ENCODE measurements at regions not wholly inside any gene's neighbourhood (a gene's known extent, or its start where the extent isn't known, plus 50 kb on each side); places are given as distances from the start of the nearest gene placed in this dataset.

DNA sequence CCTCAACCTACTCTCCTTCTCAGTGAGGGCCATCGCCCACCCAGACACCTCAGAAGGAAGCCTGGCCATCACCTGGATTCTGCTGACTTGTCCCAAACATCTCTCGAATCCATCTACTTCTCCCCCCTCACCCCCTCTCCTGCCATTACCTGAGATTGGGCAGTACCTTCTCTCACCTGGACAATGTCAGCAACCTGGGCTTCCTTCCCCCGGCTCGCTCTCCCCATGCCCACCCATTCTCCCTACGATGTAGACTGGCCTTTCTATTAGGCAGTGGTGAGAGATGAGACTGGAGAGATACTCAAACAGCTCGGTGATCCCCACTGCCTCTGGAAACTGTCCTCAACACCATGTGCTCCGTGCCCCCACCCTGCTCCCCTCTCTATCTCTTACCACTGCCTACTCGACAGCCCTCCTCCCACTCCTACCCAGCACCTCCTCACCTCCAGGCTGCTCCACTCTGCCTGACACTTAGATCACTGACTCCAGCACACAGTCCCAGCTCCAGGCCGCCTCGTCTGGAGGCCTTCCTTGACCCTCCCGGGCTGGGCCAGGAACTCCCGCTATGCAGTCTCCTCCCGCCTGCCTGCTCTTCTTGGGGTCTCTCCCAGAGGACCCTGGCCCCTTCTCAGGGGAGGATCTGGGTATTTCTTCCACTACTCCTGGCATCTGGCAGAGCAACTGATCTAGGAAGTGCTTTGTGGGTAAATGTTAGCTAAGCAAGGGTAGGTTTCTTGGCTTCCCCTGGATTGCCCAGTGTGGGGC is 235.8 kb upstream of the NLRP1 start:
- H3K4me3 ChIP-seq (ENCODE audit: low read depth, low read length): no peak overlapping the region
- no peak for DNase-seq (ENCODE audit: low read depth)
- TF ChIP-seq, protein P1, sequence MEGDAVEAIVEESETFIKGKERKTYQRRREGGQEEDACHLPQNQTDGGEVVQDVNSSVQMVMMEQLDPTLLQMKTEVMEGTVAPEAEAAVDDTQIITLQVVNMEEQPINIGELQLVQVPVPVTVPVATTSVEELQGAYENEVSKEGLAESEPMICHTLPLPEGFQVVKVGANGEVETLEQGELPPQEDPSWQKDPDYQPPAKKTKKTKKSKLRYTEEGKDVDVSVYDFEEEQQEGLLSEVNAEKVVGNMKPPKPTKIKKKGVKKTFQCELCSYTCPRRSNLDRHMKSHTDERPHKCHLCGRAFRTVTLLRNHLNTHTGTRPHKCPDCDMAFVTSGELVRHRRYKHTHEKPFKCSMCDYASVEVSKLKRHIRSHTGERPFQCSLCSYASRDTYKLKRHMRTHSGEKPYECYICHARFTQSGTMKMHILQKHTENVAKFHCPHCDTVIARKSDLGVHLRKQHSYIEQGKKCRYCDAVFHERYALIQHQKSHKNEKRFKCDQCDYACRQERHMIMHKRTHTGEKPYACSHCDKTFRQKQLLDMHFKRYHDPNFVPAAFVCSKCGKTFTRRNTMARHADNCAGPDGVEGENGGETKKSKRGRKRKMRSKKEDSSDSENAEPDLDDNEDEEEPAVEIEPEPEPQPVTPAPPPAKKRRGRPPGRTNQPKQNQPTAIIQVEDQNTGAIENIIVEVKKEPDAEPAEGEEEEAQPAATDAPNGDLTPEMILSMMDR (IDR thresholded peaks at IDR 0.05; ENCODE audit: low read depth, low read length, missing control alignments): no peak

DNA sequence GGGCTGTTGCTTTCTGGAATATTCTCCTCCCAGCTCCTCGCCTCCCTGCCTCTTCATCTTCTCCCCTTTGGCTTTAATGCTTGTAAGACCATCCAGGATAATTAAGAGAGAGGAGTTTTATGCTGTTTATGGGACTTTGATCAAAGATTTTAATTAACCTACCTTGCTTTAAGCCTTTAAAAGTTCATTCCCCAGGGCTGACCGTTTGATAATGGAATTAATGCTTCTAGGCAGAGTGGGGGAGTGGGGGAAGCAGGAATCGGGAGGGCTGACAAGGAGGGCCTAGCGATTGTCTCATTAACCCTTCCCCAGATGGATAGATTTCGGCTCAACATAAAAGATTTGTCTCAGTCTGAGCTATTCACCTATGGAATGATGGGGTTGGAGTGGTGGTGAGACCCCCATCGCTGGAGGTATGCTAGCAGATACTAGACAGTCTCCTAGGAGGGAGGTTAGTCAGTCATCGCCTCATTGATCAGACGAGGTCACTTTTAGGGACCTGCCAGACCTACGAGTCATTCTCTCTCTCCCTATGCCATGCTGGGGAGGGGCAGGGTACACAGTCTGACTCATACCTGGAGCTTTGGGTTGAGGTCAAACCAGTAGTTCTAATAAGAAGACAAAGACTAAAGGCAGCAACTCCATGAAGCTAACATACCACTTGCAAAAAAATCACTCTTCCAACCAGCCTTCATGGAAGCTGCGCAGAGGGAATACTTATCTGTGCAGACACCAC is 236.6 kb upstream of the NLRP1 start:
- no peak overlapping the region for H3K4me3 ChIP-seq (ENCODE audit: low read depth, low read length)
- DNase-seq (ENCODE audit: low read depth): no peak
- TF ChIP-seq, protein P1 (IDR thresholded peaks at IDR 0.05; ENCODE audit: low read depth, low read length, missing control alignments): no peak

DNA sequence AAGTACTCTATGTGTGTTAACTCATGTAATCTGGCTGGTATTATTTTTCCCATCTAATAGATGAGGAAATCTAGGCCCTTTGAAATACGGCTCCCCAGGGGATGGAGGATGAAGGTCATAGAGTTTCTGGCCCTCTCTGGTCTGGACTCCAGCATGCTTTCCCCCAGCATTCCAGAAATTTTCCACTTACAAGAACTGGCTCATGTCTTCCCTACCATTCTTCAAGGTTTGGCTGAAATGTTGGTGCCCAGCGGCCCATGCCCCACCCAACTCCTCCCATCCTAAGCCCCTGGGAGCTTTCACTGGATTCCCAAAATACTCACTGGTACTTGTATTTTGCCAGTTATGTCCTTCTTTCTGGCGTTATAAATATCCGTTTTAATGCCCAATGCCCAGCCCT is 237.5 kb upstream of the NLRP1 start:
- TF ChIP-seq, protein P1 (IDR thresholded peaks at IDR 0.05; ENCODE audit: low read depth, low read length, missing control alignments): no peak

DNA sequence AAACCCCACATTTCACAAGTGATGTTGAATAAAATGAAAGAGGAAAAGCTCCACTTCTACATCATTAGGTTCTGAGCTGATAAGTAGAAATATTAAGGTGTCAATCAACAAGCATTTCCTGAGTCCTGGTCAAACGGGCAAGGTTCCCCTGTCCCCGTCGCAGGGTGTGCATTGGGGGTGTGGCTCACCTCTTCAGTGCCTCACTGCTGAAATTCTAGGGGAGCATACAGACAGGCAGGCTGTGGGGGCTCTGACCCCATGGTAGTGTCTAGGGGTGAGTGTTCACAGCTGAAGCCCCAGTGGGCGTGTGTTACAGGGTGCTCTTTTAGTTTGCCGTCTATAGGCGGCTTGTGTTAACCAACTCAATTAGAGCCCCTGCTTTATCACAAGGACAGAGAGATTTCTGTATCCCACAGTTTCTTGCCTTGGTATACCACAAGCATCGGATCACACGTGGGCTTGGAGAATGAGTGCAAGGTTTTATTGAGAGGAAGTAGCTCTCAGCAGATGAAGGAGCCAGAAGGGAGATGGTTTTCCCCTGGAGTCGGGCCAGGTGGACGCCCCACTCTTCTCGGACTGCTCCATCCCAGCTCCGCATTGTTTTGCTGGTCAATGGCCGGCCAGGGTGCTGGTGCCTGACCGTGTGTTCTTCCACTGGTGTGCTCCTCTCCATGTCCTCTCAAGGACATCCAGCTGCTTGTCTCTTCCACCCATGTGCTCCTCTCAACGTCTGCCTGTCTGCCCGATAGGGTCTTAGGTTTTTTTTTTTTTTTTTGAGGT is 238.2 kb upstream of the NLRP1 start:
- H3K4me3 ChIP-seq (ENCODE audit: low read depth, low read length): no peak overlapping the region
- TF ChIP-seq, protein P1 (IDR thresholded peaks at IDR 0.05; ENCODE audit: low read depth, low read length, missing control alignments): no peak
- DNase-seq (ENCODE audit: low read depth): no peak

More for the DNA sequence above, 237.5 kb upstream of the NLRP1 start:
- H3K4me3 ChIP-seq (ENCODE audit: low read depth, low read length): no peak overlapping the region
- no peak for DNase-seq (ENCODE audit: low read depth)

DNA sequence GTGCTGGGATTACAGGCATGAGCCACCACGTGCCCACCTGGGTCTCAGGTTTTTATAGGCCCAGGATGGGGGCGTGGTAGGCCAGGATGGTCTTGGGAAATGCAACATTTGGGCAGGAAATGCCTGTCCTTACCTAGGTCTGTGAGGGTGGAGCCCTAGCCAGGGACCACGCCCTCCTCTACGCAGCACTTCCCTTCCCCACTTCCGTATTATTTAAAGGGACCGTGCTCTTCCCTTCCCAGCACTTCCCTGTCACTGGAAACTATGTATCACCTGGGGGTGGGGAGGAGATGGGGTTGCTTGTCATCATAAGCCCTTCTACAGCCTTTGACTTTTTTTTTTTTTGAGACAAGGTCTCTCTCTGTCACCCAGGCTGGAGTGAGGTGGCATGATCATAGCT is 238.9 kb upstream of the NLRP1 start:
- H3K4me3 ChIP-seq (ENCODE audit: low read depth, low read length): no peak overlapping the region
- TF ChIP-seq, protein P1 (IDR thresholded peaks at IDR 0.05; ENCODE audit: low read depth, low read length, missing control alignments): no peak
- no peak for DNase-seq (ENCODE audit: low read depth)

DNA sequence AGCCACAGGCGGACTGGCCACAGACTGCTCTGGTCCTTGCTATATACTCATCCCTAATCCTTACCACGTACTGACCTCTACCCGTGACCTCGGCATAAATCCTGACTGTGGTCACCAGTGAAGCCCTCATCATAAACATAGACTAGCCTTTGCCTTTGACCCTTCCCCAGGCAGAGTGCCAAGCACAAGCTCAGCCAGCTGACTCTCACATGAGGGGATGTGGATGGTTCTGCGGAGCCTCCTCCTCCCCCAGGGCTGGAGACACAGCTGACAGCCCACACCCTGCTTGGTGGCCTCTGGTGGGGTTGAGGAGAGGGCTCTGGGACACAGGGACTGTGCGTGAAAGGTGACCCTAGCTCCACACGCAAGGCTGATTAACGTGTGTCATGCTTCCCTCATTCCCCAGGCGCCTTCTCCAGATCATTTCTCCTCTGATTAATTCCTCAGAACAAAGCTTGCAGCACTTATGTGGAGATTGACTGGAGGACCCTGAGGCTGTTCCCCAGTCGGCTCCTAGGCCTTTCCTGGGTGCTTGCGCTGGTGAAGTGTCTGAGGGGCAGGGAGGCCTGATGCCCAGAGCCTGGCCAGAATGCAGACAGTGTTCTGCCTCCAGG is 241.5 kb upstream of the NLRP1 start:
- TF ChIP-seq, protein P1 (IDR thresholded peaks at IDR 0.05; ENCODE audit: low read depth, low read length, missing control alignments): no peak
- no peak overlapping the region for H3K4me3 ChIP-seq (ENCODE audit: low read depth, low read length)
- DNase-seq (ENCODE audit: low read depth): no peak
